ENCODE measurements at regions not wholly inside any gene's neighbourhood (a gene's known extent, or its start where the extent isn't known, plus 50 kb on each side); places are given as distances from the start of the nearest gene placed in this dataset.

DNA sequence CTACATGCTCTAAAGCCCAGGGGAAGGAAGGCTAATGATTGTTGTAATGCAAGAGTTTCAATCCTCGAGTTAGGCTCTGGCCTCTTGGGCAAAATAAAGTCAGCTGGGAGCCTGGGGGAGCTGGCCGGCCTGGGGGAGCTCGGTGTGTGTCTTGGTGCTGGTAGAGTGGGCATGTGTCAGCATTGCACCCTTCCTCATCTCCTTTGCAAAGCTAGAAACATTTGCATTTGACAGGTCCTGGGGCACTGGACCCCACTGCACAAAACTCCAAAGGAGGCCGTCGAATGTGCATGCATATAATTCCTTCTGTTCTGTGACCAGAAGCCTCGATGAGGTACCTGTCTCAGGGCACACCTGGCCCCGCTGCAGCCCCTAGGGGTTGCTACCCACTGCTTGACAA lies 74.6 kb upstream of the SLC22A23 start:
- TF ChIP-seq, protein P1, sequence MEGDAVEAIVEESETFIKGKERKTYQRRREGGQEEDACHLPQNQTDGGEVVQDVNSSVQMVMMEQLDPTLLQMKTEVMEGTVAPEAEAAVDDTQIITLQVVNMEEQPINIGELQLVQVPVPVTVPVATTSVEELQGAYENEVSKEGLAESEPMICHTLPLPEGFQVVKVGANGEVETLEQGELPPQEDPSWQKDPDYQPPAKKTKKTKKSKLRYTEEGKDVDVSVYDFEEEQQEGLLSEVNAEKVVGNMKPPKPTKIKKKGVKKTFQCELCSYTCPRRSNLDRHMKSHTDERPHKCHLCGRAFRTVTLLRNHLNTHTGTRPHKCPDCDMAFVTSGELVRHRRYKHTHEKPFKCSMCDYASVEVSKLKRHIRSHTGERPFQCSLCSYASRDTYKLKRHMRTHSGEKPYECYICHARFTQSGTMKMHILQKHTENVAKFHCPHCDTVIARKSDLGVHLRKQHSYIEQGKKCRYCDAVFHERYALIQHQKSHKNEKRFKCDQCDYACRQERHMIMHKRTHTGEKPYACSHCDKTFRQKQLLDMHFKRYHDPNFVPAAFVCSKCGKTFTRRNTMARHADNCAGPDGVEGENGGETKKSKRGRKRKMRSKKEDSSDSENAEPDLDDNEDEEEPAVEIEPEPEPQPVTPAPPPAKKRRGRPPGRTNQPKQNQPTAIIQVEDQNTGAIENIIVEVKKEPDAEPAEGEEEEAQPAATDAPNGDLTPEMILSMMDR (conservative IDR thresholded peaks at IDR 0.05; ENCODE audit: low read depth in 2 of 2), result no peak
- TF ChIP-seq POLR2AphosphoS5 (IDR thresholded peaks at IDR 0.05; ENCODE audit: low read depth), result no peak
- TF ChIP-seq EZH2phosphoT487 (IDR thresholded peaks at IDR 0.05; ENCODE audit: unreplicated experiment), result no peak
- TF ChIP-seq EZH2 (IDR thresholded peaks at IDR 0.05; ENCODE audit: low read depth, unreplicated experiment), result no peak
- no peak for TF ChIP-seq CREB1 (CRISPR knock-in tag; IDR thresholded peaks at IDR 0.05; ENCODE audit: low read depth)
- TF ChIP-seq, protein P2, sequence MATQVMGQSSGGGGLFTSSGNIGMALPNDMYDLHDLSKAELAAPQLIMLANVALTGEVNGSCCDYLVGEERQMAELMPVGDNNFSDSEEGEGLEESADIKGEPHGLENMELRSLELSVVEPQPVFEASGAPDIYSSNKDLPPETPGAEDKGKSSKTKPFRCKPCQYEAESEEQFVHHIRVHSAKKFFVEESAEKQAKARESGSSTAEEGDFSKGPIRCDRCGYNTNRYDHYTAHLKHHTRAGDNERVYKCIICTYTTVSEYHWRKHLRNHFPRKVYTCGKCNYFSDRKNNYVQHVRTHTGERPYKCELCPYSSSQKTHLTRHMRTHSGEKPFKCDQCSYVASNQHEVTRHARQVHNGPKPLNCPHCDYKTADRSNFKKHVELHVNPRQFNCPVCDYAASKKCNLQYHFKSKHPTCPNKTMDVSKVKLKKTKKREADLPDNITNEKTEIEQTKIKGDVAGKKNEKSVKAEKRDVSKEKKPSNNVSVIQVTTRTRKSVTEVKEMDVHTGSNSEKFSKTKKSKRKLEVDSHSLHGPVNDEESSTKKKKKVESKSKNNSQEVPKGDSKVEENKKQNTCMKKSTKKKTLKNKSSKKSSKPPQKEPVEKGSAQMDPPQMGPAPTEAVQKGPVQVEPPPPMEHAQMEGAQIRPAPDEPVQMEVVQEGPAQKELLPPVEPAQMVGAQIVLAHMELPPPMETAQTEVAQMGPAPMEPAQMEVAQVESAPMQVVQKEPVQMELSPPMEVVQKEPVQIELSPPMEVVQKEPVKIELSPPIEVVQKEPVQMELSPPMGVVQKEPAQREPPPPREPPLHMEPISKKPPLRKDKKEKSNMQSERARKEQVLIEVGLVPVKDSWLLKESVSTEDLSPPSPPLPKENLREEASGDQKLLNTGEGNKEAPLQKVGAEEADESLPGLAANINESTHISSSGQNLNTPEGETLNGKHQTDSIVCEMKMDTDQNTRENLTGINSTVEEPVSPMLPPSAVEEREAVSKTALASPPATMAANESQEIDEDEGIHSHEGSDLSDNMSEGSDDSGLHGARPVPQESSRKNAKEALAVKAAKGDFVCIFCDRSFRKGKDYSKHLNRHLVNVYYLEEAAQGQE (IDR thresholded peaks at IDR 0.05; ENCODE audit: unreplicated experiment), result no peak
- no peak for TF ChIP-seq JUNB (IDR thresholded peaks at IDR 0.05; ENCODE audit: unreplicated experiment)
- TF ChIP-seq NANOG (IDR thresholded peaks at IDR 0.05; ENCODE audit: borderline replicate concordance), result no peak
- TF ChIP-seq STAT1 (IDR thresholded peaks at IDR 0.05; ENCODE audit: unreplicated experiment), result no peak
